GM23338 (cell line): ENCODE measurements at regions not wholly inside any gene's neighbourhood (a gene's known extent, or its start where the extent isn't known, plus 50 kb on each side); places are given as distances from the start of the nearest gene placed in this dataset.

ENCODE experiments used
- ATAC-seq: fragments of 200-7000 bp; cut with Tn5 transposase; 3 replicates; pipeline ENCODE4 v1.9.1; 2020
- DNase-seq: peaks from one replicate; pipeline ENCODE4 v3.0.0-alpha.2; 2015; ENCODE audit warnings: low spot score
- H2AFZ ChIP-seq: fragments of 200-600 bp; sonication (generic); 2 replicates; pipeline ENCODE4 v1.8.0; 2016; ENCODE audit warnings: antibody characterized with exemption, mild to moderate bottlenecking, moderate library complexity
- H3F3A ChIP-seq: fragments of 200-600 bp; sonication (generic); replicated peaks from 2 replicates; pipeline ENCODE4 v1.8.0; 2017; ENCODE audit warnings: antibody characterized with exemption, mixed run types, low read depth
- H3K27ac ChIP-seq: fragments of 200-600 bp; sonication (generic); 2 replicates; pipeline ENCODE4 v1.6.1; 2016; ENCODE audit warnings: low read depth
- H3K27me3 ChIP-seq: fragments of 200-600 bp; sonication (generic); 2 replicates; pipeline ENCODE4 v1.8.0; 2016; ENCODE audit warnings: mild to moderate bottlenecking, mixed run types, moderate library complexity; ENCODE audit not compliant: insufficient read depth
- H3K36me3 ChIP-seq: fragments of 200-600 bp; sonication (generic); 2 replicates; pipeline ENCODE4 v1.8.0; 2016; ENCODE audit warnings: mild to moderate bottlenecking; ENCODE audit not compliant: insufficient read depth
- H3K4me1 ChIP-seq: fragments of 200-600 bp; sonication (generic); 2 replicates; pipeline ENCODE4 v1.8.0; 2016; ENCODE audit warnings: mild to moderate bottlenecking, moderate library complexity; ENCODE audit not compliant: insufficient read depth
- H3K4me2 ChIP-seq: fragments of 200-600 bp; sonication (generic); 2 replicates; pipeline ENCODE4 v1.7.1; 2017; ENCODE audit warnings: mixed run types
- H3K4me3 ChIP-seq: fragments of 200-600 bp; sonication (generic); 2 replicates; pipeline ENCODE4 v1.6.1; 2016; ENCODE audit warnings: mixed run types
- H3K79me2 ChIP-seq: fragments of 200-600 bp; sonication (generic); replicated peaks from 2 replicates; pipeline ENCODE4 v1.8.0; 2017; ENCODE audit warnings: mild to moderate bottlenecking; ENCODE audit not compliant: insufficient read depth
- H3K9me2 ChIP-seq: fragments of 200-600 bp; sonication (generic); 2 replicates; pipeline ENCODE4 v1.8.0; 2017; ENCODE audit not compliant: insufficient read depth
- H4K20me1 ChIP-seq: fragments of 200-600 bp; sonication (generic); replicated peaks from 2 replicates; pipeline ENCODE4 v1.8.0; 2017; ENCODE audit warnings: mild to moderate bottlenecking; ENCODE audit not compliant: insufficient read depth
- H3K27ac Mint-ChIP-seq: 2 replicates; pipeline ENCODE4 v1.8.0; 2020; ENCODE audit warnings: inconsistent platforms, mild to moderate bottlenecking, moderate library complexity, mixed read lengths
- H3K27me3 Mint-ChIP-seq: 3 replicates; pipeline ENCODE4 v1.8.0; 2022; ENCODE audit warnings: low read depth, mild to moderate bottlenecking, moderate library complexity, mixed read lengths, inconsistent platforms; ENCODE audit not compliant: insufficient read depth, poor library complexity
- H3K36me3 Mint-ChIP-seq: 3 replicates; pipeline ENCODE4 v1.8.0; 2021; ENCODE audit warnings: low read depth, mild to moderate bottlenecking, inconsistent platforms, moderate library complexity, mixed read lengths
- H3K4me1 Mint-ChIP-seq: 3 replicates; pipeline ENCODE4 v1.8.0; 2020; ENCODE audit warnings: mild to moderate bottlenecking, inconsistent platforms, mixed read lengths
- H3K4me3 Mint-ChIP-seq: 3 replicates; pipeline ENCODE4 v1.8.0; 2021; ENCODE audit warnings: moderate library complexity, mild to moderate bottlenecking, inconsistent platforms, mixed read lengths
- H3K9me3 Mint-ChIP-seq: 3 replicates; pipeline ENCODE4 v1.8.0; 2020; ENCODE audit warnings: moderate library complexity, mild to moderate bottlenecking, inconsistent platforms, mixed read lengths
- CREB1 ChIP-seq: fragments of 250-450 bp; sonication (Bioruptor Pico); IDR thresholded peaks from 2 replicates; pipeline ENCODE4 v1.5.0; 2020; ENCODE audit warnings: low read depth, mild to moderate bottlenecking, moderate library complexity
- ETS1 ChIP-seq: IDR thresholded peaks from 2 replicates; pipeline ENCODE4 v1.6.1; 2016; ENCODE audit warnings: antibody characterized with exemption
- NANOG ChIP-seq: IDR thresholded peaks from 2 replicates; pipeline ENCODE4 v1.6.1; 2016; ENCODE audit warnings: antibody characterized with exemption, borderline replicate concordance
- POLR2AphosphoS5 ChIP-seq: IDR thresholded peaks from 2 replicates; pipeline ENCODE4 v1.6.1; 2016; ENCODE audit warnings: antibody characterized with exemption, low read depth
- STAT1 ChIP-seq: IDR thresholded peaks from one replicate; pipeline ENCODE4 v1.6.1; 2016; ENCODE audit warnings: antibody characterized with exemption; ENCODE audit not compliant: unreplicated experiment
- TF ChIP-seq, protein P1 (sequence below): fragments of 250-450 bp; sonication (Bioruptor Pico); IDR thresholded peaks from 2 replicates; pipeline ENCODE4 v1.5.0; 2020; ENCODE audit warnings: mild to moderate bottlenecking, moderate library complexity
- TF ChIP-seq, protein P2 (sequence below): IDR thresholded peaks from one replicate; pipeline ENCODE4 v1.6.1; 2018; ENCODE audit warnings: antibody characterized with exemption; ENCODE audit not compliant: unreplicated experiment

- no peaks in the 10 kb centered on the region for H3K9me2 ChIP-seq
- no peaks in the 10 kb centered on the region for H3K27me3 ChIP-seq
- Mint-ChIP-seq H3K9me3 (peaks cover 6% of the 10 kb centered on the region; the same call in 1 of the 3 replicates), H3K27ac (peak overlapping the region; percentile 100), H3K36me3 (no peaks in the 10 kb centered on the region; the same call in 2 of the 3 replicates), H3K27me3 (peaks cover 28% of the 10 kb centered on the region), H3K4me3 (peak overlapping the region; percentile 87), H3K4me1 (peaks cover 24% of the 10 kb centered on the region)
- H4K20me1 ChIP-seq, result no peaks in the 10 kb centered on the region
- H3K27ac ChIP-seq, result peak overlapping the region; percentile 91
- peaks cover 18% of the 10 kb centered on the region for H3K4me1 ChIP-seq
- H3K4me3 ChIP-seq, result peak overlapping the region; percentile 55
- peak overlapping the region; percentile 78 for H3K4me2 ChIP-seq
- TF ChIP-seq CREB1 (no peak), ETS1 (no peak), POLR2AphosphoS5 (no peak), NANOG (no peak), STAT1 (no peak)
- TF ChIP-seq, protein P1, sequence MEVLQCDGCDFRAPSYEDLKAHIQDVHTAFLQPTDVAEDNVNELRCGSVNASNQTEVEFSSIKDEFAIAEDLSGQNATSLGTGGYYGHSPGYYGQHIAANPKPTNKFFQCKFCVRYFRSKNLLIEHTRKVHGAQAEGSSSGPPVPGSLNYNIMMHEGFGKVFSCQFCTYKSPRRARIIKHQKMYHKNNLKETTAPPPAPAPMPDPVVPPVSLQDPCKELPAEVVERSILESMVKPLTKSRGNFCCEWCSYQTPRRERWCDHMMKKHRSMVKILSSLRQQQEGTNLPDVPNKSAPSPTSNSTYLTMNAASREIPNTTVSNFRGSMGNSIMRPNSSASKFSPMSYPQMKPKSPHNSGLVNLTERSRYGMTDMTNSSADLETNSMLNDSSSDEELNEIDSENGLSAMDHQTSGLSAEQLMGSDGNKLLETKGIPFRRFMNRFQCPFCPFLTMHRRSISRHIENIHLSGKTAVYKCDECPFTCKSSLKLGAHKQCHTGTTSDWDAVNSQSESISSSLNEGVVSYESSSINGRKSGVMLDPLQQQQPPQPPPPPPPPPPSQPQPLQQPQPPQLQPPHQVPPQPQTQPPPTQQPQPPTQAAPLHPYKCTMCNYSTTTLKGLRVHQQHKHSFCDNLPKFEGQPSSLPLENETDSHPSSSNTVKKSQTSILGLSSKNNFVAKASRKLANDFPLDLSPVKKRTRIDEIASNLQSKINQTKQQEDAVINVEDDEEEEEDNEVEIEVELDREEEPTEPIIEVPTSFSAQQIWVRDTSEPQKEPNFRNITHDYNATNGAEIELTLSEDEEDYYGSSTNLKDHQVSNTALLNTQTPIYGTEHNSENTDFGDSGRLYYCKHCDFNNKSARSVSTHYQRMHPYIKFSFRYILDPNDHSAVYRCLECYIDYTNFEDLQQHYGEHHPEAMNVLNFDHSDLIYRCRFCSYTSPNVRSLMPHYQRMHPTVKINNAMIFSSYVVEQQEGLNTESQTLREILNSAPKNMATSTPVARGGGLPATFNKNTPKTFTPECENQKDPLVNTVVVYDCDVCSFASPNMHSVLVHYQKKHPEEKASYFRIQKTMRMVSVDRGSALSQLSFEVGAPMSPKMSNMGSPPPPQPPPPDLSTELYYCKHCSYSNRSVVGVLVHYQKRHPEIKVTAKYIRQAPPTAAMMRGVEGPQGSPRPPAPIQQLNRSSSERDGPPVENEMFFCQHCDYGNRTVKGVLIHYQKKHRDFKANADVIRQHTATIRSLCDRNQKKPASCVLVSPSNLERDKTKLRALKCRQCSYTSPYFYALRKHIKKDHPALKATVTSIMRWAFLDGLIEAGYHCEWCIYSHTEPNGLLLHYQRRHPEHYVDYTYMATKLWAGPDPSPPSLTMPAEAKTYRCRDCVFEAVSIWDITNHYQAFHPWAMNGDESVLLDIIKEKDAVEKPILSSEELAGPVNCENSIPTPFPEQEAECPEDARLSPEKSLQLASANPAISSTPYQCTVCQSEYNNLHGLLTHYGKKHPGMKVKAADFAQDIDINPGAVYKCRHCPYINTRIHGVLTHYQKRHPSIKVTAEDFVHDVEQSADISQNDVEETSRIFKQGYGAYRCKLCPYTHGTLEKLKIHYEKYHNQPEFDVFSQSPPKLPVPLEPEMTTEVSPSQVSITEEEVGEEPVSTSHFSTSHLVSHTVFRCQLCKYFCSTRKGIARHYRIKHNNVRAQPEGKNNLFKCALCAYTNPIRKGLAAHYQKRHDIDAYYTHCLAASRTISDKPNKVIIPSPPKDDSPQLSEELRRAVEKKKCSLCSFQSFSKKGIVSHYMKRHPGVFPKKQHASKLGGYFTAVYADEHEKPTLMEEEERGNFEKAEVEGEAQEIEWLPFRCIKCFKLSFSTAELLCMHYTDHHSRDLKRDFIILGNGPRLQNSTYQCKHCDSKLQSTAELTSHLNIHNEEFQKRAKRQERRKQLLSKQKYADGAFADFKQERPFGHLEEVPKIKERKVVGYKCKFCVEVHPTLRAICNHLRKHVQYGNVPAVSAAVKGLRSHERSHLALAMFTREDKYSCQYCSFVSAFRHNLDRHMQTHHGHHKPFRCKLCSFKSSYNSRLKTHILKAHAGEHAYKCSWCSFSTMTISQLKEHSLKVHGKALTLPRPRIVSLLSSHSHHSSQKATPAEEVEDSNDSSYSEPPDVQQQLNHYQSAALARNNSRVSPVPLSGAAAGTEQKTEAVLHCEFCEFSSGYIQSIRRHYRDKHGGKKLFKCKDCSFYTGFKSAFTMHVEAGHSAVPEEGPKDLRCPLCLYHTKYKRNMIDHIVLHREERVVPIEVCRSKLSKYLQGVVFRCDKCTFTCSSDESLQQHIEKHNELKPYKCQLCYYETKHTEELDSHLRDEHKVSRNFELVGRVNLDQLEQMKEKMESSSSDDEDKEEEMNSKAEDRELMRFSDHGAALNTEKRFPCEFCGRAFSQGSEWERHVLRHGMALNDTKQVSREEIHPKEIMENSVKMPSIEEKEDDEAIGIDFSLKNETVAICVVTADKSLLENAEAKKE (CRISPR knock-in tag), result no peak
- TF ChIP-seq, protein P2, sequence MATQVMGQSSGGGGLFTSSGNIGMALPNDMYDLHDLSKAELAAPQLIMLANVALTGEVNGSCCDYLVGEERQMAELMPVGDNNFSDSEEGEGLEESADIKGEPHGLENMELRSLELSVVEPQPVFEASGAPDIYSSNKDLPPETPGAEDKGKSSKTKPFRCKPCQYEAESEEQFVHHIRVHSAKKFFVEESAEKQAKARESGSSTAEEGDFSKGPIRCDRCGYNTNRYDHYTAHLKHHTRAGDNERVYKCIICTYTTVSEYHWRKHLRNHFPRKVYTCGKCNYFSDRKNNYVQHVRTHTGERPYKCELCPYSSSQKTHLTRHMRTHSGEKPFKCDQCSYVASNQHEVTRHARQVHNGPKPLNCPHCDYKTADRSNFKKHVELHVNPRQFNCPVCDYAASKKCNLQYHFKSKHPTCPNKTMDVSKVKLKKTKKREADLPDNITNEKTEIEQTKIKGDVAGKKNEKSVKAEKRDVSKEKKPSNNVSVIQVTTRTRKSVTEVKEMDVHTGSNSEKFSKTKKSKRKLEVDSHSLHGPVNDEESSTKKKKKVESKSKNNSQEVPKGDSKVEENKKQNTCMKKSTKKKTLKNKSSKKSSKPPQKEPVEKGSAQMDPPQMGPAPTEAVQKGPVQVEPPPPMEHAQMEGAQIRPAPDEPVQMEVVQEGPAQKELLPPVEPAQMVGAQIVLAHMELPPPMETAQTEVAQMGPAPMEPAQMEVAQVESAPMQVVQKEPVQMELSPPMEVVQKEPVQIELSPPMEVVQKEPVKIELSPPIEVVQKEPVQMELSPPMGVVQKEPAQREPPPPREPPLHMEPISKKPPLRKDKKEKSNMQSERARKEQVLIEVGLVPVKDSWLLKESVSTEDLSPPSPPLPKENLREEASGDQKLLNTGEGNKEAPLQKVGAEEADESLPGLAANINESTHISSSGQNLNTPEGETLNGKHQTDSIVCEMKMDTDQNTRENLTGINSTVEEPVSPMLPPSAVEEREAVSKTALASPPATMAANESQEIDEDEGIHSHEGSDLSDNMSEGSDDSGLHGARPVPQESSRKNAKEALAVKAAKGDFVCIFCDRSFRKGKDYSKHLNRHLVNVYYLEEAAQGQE, result no peak
- H2AFZ ChIP-seq, result no peak overlapping the region
- no peaks in the 10 kb centered on the region for H3K79me2 ChIP-seq
- ATAC-seq, result peak; percentile 39
- H3K36me3 ChIP-seq, result no peaks in the 10 kb centered on the region
- peaks cover 5% of the 10 kb centered on the region; the same call in 1 of the 2 replicates for H3F3A ChIP-seq
- DNase-seq, result peak; percentile 66
Observed at GRCh38 chr1:148263906-148264255, 111.8 kb upstream of the NBPF11 start.
